H1 (cell line): ENCODE measurements at regions not wholly inside any gene's neighbourhood (a gene's known extent, or its start where the extent isn't known, plus 50 kb on each side); places are given as distances from the start of the nearest gene placed in this dataset.

ENCODE experiments used
- CTCF ChIP-seq, 3 experiments: IDR thresholded peaks; 1 replicate in 2 of 3; 2 replicates in 1 of 3; pipeline versions ENCODE4 v1.5.1 to v1.6.1; 2011; ENCODE audit warnings: low read length in 3 of 3, mild to moderate bottlenecking in 3 of 3, inconsistent platforms in 2 of 3, low read depth in 1 of 3, moderate library complexity in 1 of 3; ENCODE audit not compliant: insufficient read depth in 1 of 3; ENCODE audit errors: control extremely low read depth in 1 of 3
- KDM1A ChIP-seq: fragments of 200-600, 300-600 bp; sonication (generic); IDR thresholded peaks from 2 replicates; pipeline ENCODE4 v1.7.1; 2016; ENCODE audit warnings: mild to moderate bottlenecking, low read length, borderline replicate concordance

DNA sequence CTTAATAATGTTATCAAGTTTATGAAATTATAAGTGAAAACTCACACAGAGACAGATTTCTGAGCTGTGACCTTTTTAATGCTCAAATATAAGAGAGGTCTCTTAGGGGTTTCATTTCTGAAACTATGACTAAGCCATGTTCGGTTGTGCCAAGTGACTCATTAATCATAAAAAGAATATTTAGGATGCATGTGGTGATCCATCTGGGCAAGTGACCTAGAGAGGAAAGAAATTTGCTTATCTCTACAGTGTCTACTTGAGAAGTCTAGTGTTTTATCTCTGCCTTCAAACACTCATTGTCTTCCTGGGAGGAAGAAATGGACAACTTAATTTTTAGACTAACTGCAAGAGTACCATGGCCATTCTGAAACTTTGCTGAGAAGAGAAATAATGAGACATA lies 545.3 kb upstream of the GRID2 start:
- no peak for TF ChIP-seq CTCF (IDR thresholded peaks at IDR 0.05; ENCODE audit: control extremely low read depth in 1 of 3, insufficient read depth in 1 of 3, low read depth in 1 of 3, low read length in 3 of 3)
- no peak for TF ChIP-seq KDM1A
